Liver (tissue), 7 donors: ENCODE measurements at regions not wholly inside any gene's neighbourhood (a gene's known extent, or its start where the extent isn't known, plus 50 kb on each side); places are given as distances from the start of the nearest gene placed in this dataset.

ENCODE experiments used
- DNase-seq: peaks from one replicate; pipeline ENCODE4 v3.0.0-alpha.2; 2017; ENCODE audit warnings: low spot score
- H3K27ac ChIP-seq, 2 donors: one replicate each; pipeline ENCODE4 v1.7.0; 2013; ENCODE audit warnings: inconsistent platforms in 2 of 2, low read length in 2 of 2, control low read depth in 1 of 2, low read depth in 1 of 2, mild to moderate bottlenecking in 1 of 2
- H3K27me3 ChIP-seq, 4 donors: one replicate each; pipeline versions ENCODE4 v1.6.1 to v1.7.0; 2013; ENCODE audit warnings: low read length in 3 of 4, inconsistent platforms in 1 of 4, mild to moderate bottlenecking in 1 of 4, moderate library complexity in 1 of 4; ENCODE audit not compliant: control insufficient read depth in 4 of 4, insufficient read depth in 4 of 4
- H3K36me3 ChIP-seq, 4 donors: one replicate each; pipeline versions ENCODE4 v1.6.1 to v1.7.0; 2013; ENCODE audit warnings: low read length in 3 of 4, mild to moderate bottlenecking in 3 of 4, low read depth in 1 of 4, moderate library complexity in 1 of 4; ENCODE audit not compliant: control insufficient read depth in 4 of 4, insufficient read depth in 3 of 4
- H3K4me1 ChIP-seq, 4 donors: one replicate each; pipeline versions ENCODE4 v1.6.1 to v1.7.0; 2013; ENCODE audit warnings: low read length in 3 of 4, mild to moderate bottlenecking in 3 of 4, moderate library complexity in 1 of 4; ENCODE audit not compliant: control insufficient read depth in 4 of 4, insufficient read depth in 4 of 4
- H3K4me3 ChIP-seq, 3 donors: one replicate each; pipeline versions ENCODE4 v1.6.1 to v1.7.0; 2013; ENCODE audit warnings: low read length in 3 of 3, control low read depth in 1 of 3, low read depth in 1 of 3, mild to moderate bottlenecking in 1 of 3
- H3K9ac ChIP-seq, 2 donors: one replicate each; pipeline ENCODE4 v1.7.0; 2013; ENCODE audit warnings: low read length in 2 of 2, mild to moderate bottlenecking in 2 of 2, moderate library complexity in 2 of 2, control low read depth in 1 of 2, low read depth in 1 of 2
- H3K9me3 ChIP-seq, 4 donors: one replicate each; pipeline versions ENCODE4 v1.6.1 to v1.7.0; 2013; ENCODE audit warnings: low read length in 3 of 4; ENCODE audit not compliant: control insufficient read depth in 4 of 4
- EGR1 ChIP-seq, 2 donors: IDR thresholded peaks; 2 replicates each; pipeline ENCODE4 v1.6.1; 2016 to 2018; ENCODE audit warnings: antibody characterized with exemption in 2 of 2, low read depth in 2 of 2
- FOXA2 ChIP-seq: IDR thresholded peaks from 2 replicates; pipeline ENCODE4 v1.6.1; 2016; ENCODE audit warnings: antibody characterized with exemption
- GABPA ChIP-seq, 2 donors: IDR thresholded peaks in 1 of 2; conservative IDR thresholded peaks in 1 of 2; 2 replicates each; pipeline ENCODE4 v1.6.1; 2016; ENCODE audit warnings: antibody characterized with exemption in 2 of 2, mild to moderate bottlenecking in 1 of 2, moderate library complexity in 1 of 2
- HNF4A ChIP-seq, 2 donors: conservative IDR thresholded peaks; 2 replicates each; pipeline ENCODE4 v1.6.1; 2016; ENCODE audit warnings: antibody characterized with exemption in 2 of 2, mild to moderate bottlenecking in 2 of 2
- HNF4G ChIP-seq: IDR thresholded peaks from 2 replicates; pipeline ENCODE4 v1.6.1; 2016; ENCODE audit warnings: antibody characterized with exemption
- JUND ChIP-seq, 2 donors: IDR thresholded peaks; 2 replicates each; pipeline ENCODE4 v1.6.1; 2016; ENCODE audit warnings: antibody characterized with exemption in 2 of 2
- NR2F2 ChIP-seq: IDR thresholded peaks from 2 replicates; pipeline ENCODE4 v1.6.1; 2016; ENCODE audit warnings: antibody characterized with exemption
- RAD21 ChIP-seq, 2 donors: IDR thresholded peaks; 2 replicates each; pipeline ENCODE4 v1.6.1; 2016; ENCODE audit warnings: antibody characterized with exemption in 2 of 2, mild to moderate bottlenecking in 2 of 2
- RXRA ChIP-seq, 2 donors: IDR thresholded peaks; 2 replicates each; pipeline ENCODE4 v1.6.1; 2017 to 2018; ENCODE audit warnings: antibody characterized with exemption in 2 of 2, mild to moderate bottlenecking in 1 of 2
- TAF1 ChIP-seq: conservative IDR thresholded peaks from 2 replicates; pipeline ENCODE4 v1.6.1; 2016; ENCODE audit warnings: antibody characterized with exemption, mild to moderate bottlenecking
- YY1 ChIP-seq: IDR thresholded peaks from 2 replicates; pipeline ENCODE4 v1.6.1; 2016; ENCODE audit warnings: antibody characterized with exemption, mild to moderate bottlenecking
- WGBS: extraction: QIAGEN DNeasy Blood & Tissue Kit; methylation state at CpG from one replicate; pipeline ENCODE4 v1.1.7; 2013; 5-methylcytosine and 5-hydroxymethylcytosine counted together
- TF ChIP-seq, protein P1 (sequence below): IDR thresholded peaks from 2 replicates; pipeline ENCODE4 v1.6.1; 2016; ENCODE audit warnings: antibody characterized with exemption, mild to moderate bottlenecking
- TF ChIP-seq, protein P2 (sequence below): IDR thresholded peaks from 2 replicates; pipeline ENCODE4 v1.6.1; 2016; ENCODE audit warnings: antibody characterized with exemption
- TF ChIP-seq, protein P3 (sequence below): IDR thresholded peaks from 2 replicates; pipeline ENCODE4 v1.6.1; 2016; ENCODE audit warnings: antibody characterized with exemption
- TF ChIP-seq, protein P4 (sequence below): IDR thresholded peaks from 2 replicates; pipeline ENCODE4 v1.6.1; 2016; ENCODE audit warnings: antibody characterized with exemption
- donor health status: healthy.
- donor health status: healthy.
- donor health status: healthy.
- donor health status: healthy.

DNA sequence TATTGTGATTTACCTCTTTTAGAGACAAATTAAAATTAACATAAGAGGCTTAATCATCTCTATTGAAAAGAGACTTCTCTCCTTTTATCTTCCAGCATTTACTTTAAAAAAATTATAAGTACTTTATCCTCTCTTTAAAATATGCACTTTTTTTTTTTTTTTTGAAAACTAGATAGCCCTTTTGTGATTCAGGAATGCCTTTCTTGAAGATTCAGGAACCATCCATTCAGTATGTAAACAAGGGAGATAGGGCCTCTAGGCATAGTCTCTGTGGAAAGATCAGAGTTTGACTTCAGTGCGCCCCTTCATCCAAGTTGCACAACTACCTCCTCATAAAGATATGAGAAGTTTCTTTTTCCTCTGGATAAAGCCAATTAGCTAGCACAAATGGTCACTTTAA is 1163.7 kb downstream of the SI start:
- H3K4me1 ChIP-seq, result no peaks in the 10 kb centered on the region
- no peak for DNase-seq
- H3K9me3 ChIP-seq, result no peaks in the 10 kb centered on the region
- TF ChIP-seq EGR1 (IDR thresholded peaks at IDR 0.05; ENCODE audit: low read depth in 2 of 2) (no peak), HNF4G (no peak)
- TF ChIP-seq, protein P1, sequence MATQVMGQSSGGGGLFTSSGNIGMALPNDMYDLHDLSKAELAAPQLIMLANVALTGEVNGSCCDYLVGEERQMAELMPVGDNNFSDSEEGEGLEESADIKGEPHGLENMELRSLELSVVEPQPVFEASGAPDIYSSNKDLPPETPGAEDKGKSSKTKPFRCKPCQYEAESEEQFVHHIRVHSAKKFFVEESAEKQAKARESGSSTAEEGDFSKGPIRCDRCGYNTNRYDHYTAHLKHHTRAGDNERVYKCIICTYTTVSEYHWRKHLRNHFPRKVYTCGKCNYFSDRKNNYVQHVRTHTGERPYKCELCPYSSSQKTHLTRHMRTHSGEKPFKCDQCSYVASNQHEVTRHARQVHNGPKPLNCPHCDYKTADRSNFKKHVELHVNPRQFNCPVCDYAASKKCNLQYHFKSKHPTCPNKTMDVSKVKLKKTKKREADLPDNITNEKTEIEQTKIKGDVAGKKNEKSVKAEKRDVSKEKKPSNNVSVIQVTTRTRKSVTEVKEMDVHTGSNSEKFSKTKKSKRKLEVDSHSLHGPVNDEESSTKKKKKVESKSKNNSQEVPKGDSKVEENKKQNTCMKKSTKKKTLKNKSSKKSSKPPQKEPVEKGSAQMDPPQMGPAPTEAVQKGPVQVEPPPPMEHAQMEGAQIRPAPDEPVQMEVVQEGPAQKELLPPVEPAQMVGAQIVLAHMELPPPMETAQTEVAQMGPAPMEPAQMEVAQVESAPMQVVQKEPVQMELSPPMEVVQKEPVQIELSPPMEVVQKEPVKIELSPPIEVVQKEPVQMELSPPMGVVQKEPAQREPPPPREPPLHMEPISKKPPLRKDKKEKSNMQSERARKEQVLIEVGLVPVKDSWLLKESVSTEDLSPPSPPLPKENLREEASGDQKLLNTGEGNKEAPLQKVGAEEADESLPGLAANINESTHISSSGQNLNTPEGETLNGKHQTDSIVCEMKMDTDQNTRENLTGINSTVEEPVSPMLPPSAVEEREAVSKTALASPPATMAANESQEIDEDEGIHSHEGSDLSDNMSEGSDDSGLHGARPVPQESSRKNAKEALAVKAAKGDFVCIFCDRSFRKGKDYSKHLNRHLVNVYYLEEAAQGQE, result no peak
- no peaks in the 10 kb centered on the region for H3K27me3 ChIP-seq
- H3K4me3 ChIP-seq, result no peak overlapping the region
- 60% methylated on average over 1 of the region's 1 CpG for WGBS
- H3K36me3 ChIP-seq, result no peaks in the 10 kb centered on the region
- H3K27ac ChIP-seq, result no peak overlapping the region
- H3K9ac ChIP-seq, result no peak overlapping the region

DNA sequence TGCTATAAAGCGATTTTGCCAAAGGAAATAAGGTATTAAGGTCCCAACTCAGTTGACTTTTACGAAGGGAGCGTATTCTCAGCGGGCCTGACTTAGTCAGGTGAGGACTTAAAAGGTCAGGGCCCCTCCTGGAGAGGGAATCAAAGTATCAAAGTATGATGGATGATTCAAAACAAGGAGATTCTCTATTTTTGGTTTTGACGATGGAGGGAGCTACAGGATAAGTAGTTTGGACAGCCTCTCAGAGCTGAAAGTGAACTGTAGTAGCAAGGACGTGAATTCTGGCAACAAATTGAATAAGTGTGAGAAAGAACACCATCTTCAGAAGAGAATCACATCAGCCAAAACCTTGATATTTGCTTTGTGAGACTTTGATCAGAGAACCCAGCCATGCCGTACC is 1186.5 kb downstream of the SI start:
- 74% methylated on average over 7 of the region's 7 CpGs for WGBS
- H3K27me3 ChIP-seq, result no peaks in the 10 kb centered on the region
- no peaks in the 10 kb centered on the region for H3K4me1 ChIP-seq

DNA sequence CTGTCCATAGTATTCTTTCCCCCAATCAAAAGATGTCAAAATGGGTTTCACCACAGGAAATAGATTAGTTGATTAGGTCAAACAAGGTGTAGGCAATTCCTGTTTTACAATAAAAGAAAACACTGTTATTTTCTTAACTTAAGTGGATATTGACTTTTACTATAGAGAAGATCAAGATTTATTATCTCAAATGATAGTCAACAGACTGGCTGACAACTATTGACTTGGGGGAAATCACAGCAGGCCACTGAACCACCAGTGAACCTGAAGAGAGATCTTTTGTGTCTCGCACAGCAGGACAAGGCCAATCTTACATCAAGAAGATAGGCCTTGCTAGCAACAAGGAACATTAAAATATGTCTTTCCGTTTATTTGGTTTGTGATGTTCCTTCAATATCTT is 1187.6 kb downstream of the SI start:
- Histone ChIP-seq H3K4me3 (no peak overlapping the region), H3K36me3 (no peaks in the 10 kb centered on the region), H3K27ac (no peak overlapping the region), H3K4me1 (no peaks in the 10 kb centered on the region), H3K27me3 (no peaks in the 10 kb centered on the region), H3K9ac (no peak overlapping the region), H3K9me3 (no peaks in the 10 kb centered on the region)
- WGBS, result 25% methylated on average over 2 of the region's 2 CpGs
- DNase-seq, result no peak
- TF ChIP-seq, protein P2, sequence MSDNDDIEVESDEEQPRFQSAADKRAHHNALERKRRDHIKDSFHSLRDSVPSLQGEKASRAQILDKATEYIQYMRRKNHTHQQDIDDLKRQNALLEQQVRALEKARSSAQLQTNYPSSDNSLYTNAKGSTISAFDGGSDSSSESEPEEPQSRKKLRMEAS, result no peak
- TF ChIP-seq, protein P3, sequence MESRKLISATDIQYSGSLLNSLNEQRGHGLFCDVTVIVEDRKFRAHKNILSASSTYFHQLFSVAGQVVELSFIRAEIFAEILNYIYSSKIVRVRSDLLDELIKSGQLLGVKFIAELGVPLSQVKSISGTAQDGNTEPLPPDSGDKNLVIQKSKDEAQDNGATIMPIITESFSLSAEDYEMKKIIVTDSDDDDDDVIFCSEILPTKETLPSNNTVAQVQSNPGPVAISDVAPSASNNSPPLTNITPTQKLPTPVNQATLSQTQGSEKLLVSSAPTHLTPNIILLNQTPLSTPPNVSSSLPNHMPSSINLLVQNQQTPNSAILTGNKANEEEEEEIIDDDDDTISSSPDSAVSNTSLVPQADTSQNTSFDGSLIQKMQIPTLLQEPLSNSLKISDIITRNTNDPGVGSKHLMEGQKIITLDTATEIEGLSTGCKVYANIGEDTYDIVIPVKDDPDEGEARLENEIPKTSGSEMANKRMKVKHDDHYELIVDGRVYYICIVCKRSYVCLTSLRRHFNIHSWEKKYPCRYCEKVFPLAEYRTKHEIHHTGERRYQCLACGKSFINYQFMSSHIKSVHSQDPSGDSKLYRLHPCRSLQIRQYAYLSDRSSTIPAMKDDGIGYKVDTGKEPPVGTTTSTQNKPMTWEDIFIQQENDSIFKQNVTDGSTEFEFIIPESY, result no peak
- no peak for TF ChIP-seq YY1
- TF ChIP-seq HNF4G, result no peak
- TF ChIP-seq, protein P4, sequence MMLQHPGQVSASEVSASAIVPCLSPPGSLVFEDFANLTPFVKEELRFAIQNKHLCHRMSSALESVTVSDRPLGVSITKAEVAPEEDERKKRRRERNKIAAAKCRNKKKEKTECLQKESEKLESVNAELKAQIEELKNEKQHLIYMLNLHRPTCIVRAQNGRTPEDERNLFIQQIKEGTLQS, result no peak
- TF ChIP-seq GABPA (IDR thresholded peaks at IDR 0.05 in 1 of 2, conservative IDR thresholded peaks at IDR 0.05 in 1 of 2), result no peak
- no peak for TF ChIP-seq JUND (IDR thresholded peaks at IDR 0.05)
- TF ChIP-seq HNF4A (conservative IDR thresholded peaks at IDR 0.05), result no peak
- TF ChIP-seq TAF1, result no peak
- no peak for TF ChIP-seq FOXA2
- TF ChIP-seq EGR1 (IDR thresholded peaks at IDR 0.05; ENCODE audit: low read depth in 2 of 2), result no peak
- TF ChIP-seq RAD21 (IDR thresholded peaks at IDR 0.05), result no peak

More for the DNA sequence above, 1186.5 kb downstream of the SI start:
- no peak overlapping the region for H3K4me3 ChIP-seq
- no peak for TF ChIP-seq TAF1
- TF ChIP-seq RXRA (IDR thresholded peaks at IDR 0.05), result no peak
- TF ChIP-seq GABPA (IDR thresholded peaks at IDR 0.05 in 1 of 2, conservative IDR thresholded peaks at IDR 0.05 in 1 of 2), result no peak
- TF ChIP-seq NR2F2, result no peak
- TF ChIP-seq HNF4A (conservative IDR thresholded peaks at IDR 0.05), result no peak
- TF ChIP-seq, protein P2, result no peak
- TF ChIP-seq, protein P1, result no peak
- DNase-seq, result no peak
- no peak overlapping the region for H3K9ac ChIP-seq
- H3K27ac ChIP-seq, result no peak overlapping the region
- no peaks in the 10 kb centered on the region for H3K36me3 ChIP-seq
- H3K9me3 ChIP-seq, result no peaks in the 10 kb centered on the region
